Liver (tissue), 8 donors: ENCODE measurements at regions not wholly inside any gene's neighbourhood (a gene's known extent, or its start where the extent isn't known, plus 50 kb on each side); places are given as distances from the start of the nearest gene placed in this dataset.

Source experiments
- DNase-seq: peaks from one replicate; pipeline ENCODE4 v3.0.0-alpha.2; 2017; ENCODE audit warnings: low spot score
- H3K27ac ChIP-seq, 2 donors: one replicate each; pipeline ENCODE4 v1.7.0; 2013; ENCODE audit warnings: inconsistent platforms in 2 of 2, low read length in 2 of 2, control low read depth in 1 of 2, low read depth in 1 of 2, mild to moderate bottlenecking in 1 of 2
- H3K27me3 ChIP-seq, 4 donors: one replicate each; pipeline versions ENCODE4 v1.6.1 to v1.7.0; 2013; ENCODE audit warnings: low read length in 3 of 4, inconsistent platforms in 1 of 4, mild to moderate bottlenecking in 1 of 4, moderate library complexity in 1 of 4; ENCODE audit not compliant: control insufficient read depth in 4 of 4, insufficient read depth in 4 of 4
- H3K36me3 ChIP-seq, 4 donors: one replicate each; pipeline versions ENCODE4 v1.6.1 to v1.7.0; 2013; ENCODE audit warnings: low read length in 3 of 4, mild to moderate bottlenecking in 3 of 4, low read depth in 1 of 4, moderate library complexity in 1 of 4; ENCODE audit not compliant: control insufficient read depth in 4 of 4, insufficient read depth in 3 of 4
- H3K4me1 ChIP-seq, 4 donors: one replicate each; pipeline versions ENCODE4 v1.6.1 to v1.7.0; 2013; ENCODE audit warnings: low read length in 3 of 4, mild to moderate bottlenecking in 3 of 4, moderate library complexity in 1 of 4; ENCODE audit not compliant: control insufficient read depth in 4 of 4, insufficient read depth in 4 of 4
- H3K4me3 ChIP-seq, 3 donors: one replicate each; pipeline versions ENCODE4 v1.6.1 to v1.7.0; 2013; ENCODE audit warnings: low read length in 3 of 3, control low read depth in 1 of 3, low read depth in 1 of 3, mild to moderate bottlenecking in 1 of 3
- H3K9ac ChIP-seq, 2 donors: one replicate each; pipeline ENCODE4 v1.7.0; 2013; ENCODE audit warnings: low read length in 2 of 2, mild to moderate bottlenecking in 2 of 2, moderate library complexity in 2 of 2, control low read depth in 1 of 2, low read depth in 1 of 2
- H3K9me3 ChIP-seq, 4 donors: one replicate each; pipeline versions ENCODE4 v1.6.1 to v1.7.0; 2013; ENCODE audit warnings: low read length in 3 of 4; ENCODE audit not compliant: control insufficient read depth in 4 of 4
- CTCF ChIP-seq: fragments of 150-350 bp; IDR thresholded peaks from 2 replicates; pipeline ENCODE4 v1.5.1; 2017; ENCODE audit warnings: improper control_type of control experiment, low read depth, low read length; ENCODE audit not compliant: missing input control
- EGR1 ChIP-seq, 2 donors: IDR thresholded peaks; 2 replicates each; pipeline ENCODE4 v1.6.1; 2016 to 2018; ENCODE audit warnings: antibody characterized with exemption in 2 of 2, low read depth in 2 of 2
- FOXA1 ChIP-seq: IDR thresholded peaks from 2 replicates; pipeline ENCODE4 v1.6.1; 2016; ENCODE audit warnings: antibody characterized with exemption
- FOXA2 ChIP-seq: IDR thresholded peaks from 2 replicates; pipeline ENCODE4 v1.6.1; 2016; ENCODE audit warnings: antibody characterized with exemption
- GABPA ChIP-seq, 2 donors: IDR thresholded peaks in 1 of 2; conservative IDR thresholded peaks in 1 of 2; 2 replicates each; pipeline ENCODE4 v1.6.1; 2016; ENCODE audit warnings: antibody characterized with exemption in 2 of 2, mild to moderate bottlenecking in 1 of 2, moderate library complexity in 1 of 2
- HNF4G ChIP-seq: IDR thresholded peaks from 2 replicates; pipeline ENCODE4 v1.6.1; 2016; ENCODE audit warnings: antibody characterized with exemption
- JUND ChIP-seq, 2 donors: IDR thresholded peaks; 2 replicates each; pipeline ENCODE4 v1.6.1; 2016; ENCODE audit warnings: antibody characterized with exemption in 2 of 2
- MAX ChIP-seq: IDR thresholded peaks from 2 replicates; pipeline ENCODE4 v1.6.1; 2016; ENCODE audit warnings: antibody characterized with exemption
- NR2F2 ChIP-seq: IDR thresholded peaks from 2 replicates; pipeline ENCODE4 v1.6.1; 2016; ENCODE audit warnings: antibody characterized with exemption
- RAD21 ChIP-seq, 2 donors: IDR thresholded peaks; 2 replicates each; pipeline ENCODE4 v1.6.1; 2016; ENCODE audit warnings: antibody characterized with exemption in 2 of 2, mild to moderate bottlenecking in 2 of 2
- REST ChIP-seq: IDR thresholded peaks from 2 replicates; pipeline ENCODE4 v1.6.1; 2016; ENCODE audit warnings: antibody characterized with exemption, mild to moderate bottlenecking
- TAF1 ChIP-seq: conservative IDR thresholded peaks from 2 replicates; pipeline ENCODE4 v1.6.1; 2016; ENCODE audit warnings: antibody characterized with exemption, mild to moderate bottlenecking
- ZBTB33 ChIP-seq: IDR thresholded peaks from 2 replicates; pipeline ENCODE4 v1.6.1; 2016; ENCODE audit warnings: antibody characterized with exemption
- WGBS: extraction: QIAGEN DNeasy Blood & Tissue Kit; methylation state at CpG from one replicate; pipeline ENCODE4 v1.1.7; 2013; 5-methylcytosine and 5-hydroxymethylcytosine counted together
- TF ChIP-seq, protein P1 (sequence below): IDR thresholded peaks from 2 replicates; pipeline ENCODE4 v1.6.1; 2016; ENCODE audit warnings: antibody characterized with exemption
- donor health status: healthy.
- donor health status: healthy.
- donor health status: healthy.
- donor health status: healthy.
- donor health status: healthy.

DNA sequence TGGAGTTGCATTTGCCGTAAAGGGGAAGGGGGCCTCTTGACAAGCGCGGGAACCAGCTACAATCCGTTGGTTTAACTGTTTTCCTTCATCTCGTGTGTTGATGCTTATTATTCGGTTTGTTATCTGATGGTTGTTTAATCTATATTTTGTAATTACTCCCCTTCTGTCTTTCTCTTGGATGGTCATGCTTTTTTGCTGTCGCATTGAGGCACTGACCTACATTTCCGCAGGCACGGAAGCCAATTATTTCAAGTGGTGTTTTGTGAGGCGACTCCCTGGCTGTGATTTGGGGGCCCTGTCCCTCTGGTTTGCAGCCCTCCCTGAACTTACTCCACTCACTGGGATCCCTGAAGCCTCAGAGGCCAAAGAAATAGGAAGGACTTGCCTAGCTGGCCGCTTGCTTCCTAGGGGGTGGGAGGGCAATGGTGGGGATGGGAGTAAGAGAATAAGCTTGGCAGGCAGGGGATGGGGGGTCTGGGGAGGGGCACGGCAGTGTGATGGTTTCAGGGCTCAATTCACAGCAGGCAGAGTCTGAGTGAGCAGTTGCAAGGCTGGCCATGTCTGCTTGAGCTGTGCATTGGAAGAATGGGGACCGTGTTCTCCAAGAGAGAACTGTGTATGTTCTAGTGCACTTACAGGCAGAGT is 165.8 kb upstream of the B3GAT1 start:
- Histone ChIP-seq H3K9me3 (no peaks in the 10 kb centered on the region), H3K36me3 (no peaks in the 10 kb centered on the region), H3K27me3 (peaks cover 0 to 2% (median 0%) of the 10 kb centered on the region in 4 donors), H3K4me3 (no peak overlapping the region), H3K27ac (no peak overlapping the region), H3K4me1 (no peaks in the 10 kb centered on the region), H3K9ac (no peak overlapping the region)
- WGBS = 83% methylated on average over 13 of the region's 13 CpGs
- TF ChIP-seq TAF1 (no peak), HNF4G (no peak), JUND (IDR thresholded peaks at IDR 0.05) (no peak), RAD21 (IDR thresholded peaks at IDR 0.05) (no peak), MAX (no peak), REST (no peak)
- DNase-seq = peak; percentile 8

DNA sequence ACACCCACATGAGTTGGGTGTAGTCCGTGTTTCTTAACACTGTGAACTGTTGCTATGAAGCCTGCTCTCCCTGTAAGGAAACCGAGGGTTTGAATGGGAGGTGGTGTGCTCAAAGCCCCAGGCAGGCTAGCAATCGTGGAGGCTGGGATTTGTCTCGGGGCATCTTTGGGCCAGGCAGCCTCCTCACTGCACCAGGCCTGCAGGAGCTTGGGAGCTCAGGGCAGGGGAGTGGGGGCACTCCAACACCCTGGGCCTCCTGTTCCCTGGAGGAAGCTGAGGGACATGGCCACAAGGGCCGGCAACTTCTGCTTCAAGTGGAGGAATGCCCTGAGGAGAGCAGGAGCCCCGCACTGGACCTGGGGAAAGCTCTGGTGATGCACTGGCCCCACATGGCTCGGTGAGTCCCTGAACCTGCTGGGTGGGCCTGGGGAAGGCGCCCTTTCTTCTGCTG is 164.7 kb upstream of the B3GAT1 start:
- Histone ChIP-seq H3K4me3 (no peak overlapping the region), H3K27me3 (no peaks in the 10 kb centered on the region)

More for the DNA sequence above, 164.7 kb upstream of the B3GAT1 start:
- Histone ChIP-seq H3K36me3 (no peaks in the 10 kb centered on the region), H3K9me3 (no peaks in the 10 kb centered on the region), H3K9ac (no peak overlapping the region), H3K27ac (no peak overlapping the region), H3K4me1 (no peaks in the 10 kb centered on the region)
- TF ChIP-seq GABPA (IDR thresholded peaks at IDR 0.05 in 1 of 2, conservative IDR thresholded peaks at IDR 0.05 in 1 of 2) = no peak
- TF ChIP-seq HNF4G = no peak
- TF ChIP-seq ZBTB33 = no peak
- TF ChIP-seq, protein P1, sequence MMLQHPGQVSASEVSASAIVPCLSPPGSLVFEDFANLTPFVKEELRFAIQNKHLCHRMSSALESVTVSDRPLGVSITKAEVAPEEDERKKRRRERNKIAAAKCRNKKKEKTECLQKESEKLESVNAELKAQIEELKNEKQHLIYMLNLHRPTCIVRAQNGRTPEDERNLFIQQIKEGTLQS = no peak
- no peak for TF ChIP-seq FOXA1
- TF ChIP-seq CTCF = no peak
- no peak for TF ChIP-seq FOXA2
- no peak for TF ChIP-seq NR2F2
- no peak for TF ChIP-seq RAD21 (IDR thresholded peaks at IDR 0.05)
- TF ChIP-seq EGR1 (IDR thresholded peaks at IDR 0.05; ENCODE audit: low read depth in 2 of 2) = no peak
- TF ChIP-seq JUND (IDR thresholded peaks at IDR 0.05) = no peak
- DNase-seq = no peak
- WGBS = 88% methylated on average over 8 of the region's 8 CpGs
